KG1 (cell line): ENCODE measurements at regions not wholly inside any gene's neighbourhood (a gene's known extent, or its start where the extent isn't known, plus 50 kb on each side); places are given as distances from the start of the nearest gene placed in this dataset.
"Not testable (repeated sequence)": the region's sequence is repeated elsewhere in the genome, so short reads cannot be mapped to it uniquely, and the experiment has no call there.

Experiments used
- DNase-seq: peaks from one replicate; lab custom pipeline; 2025; lab: John Stamatoyannopoulos, UW

DNA sequence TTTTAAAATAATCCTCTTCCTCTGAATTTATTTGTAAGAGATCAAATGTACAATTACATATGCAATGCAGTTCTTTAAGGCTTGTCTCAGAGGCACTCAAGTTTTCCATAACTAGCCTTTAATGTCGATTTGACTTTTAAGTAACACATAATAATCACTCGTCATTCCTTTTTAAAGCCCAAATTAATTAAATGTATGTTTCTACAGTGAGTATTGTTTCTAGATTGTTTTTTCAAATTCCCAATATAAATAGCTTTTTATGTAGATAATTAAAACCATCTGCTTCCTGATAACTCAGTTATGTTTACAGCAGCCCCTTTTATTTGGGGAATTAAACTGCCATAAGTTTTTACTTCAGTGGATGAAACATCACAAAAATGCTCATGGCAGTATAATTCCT lies 185.1 kb downstream of the ETNK1 start:
- DNase-seq: no peak

DNA sequence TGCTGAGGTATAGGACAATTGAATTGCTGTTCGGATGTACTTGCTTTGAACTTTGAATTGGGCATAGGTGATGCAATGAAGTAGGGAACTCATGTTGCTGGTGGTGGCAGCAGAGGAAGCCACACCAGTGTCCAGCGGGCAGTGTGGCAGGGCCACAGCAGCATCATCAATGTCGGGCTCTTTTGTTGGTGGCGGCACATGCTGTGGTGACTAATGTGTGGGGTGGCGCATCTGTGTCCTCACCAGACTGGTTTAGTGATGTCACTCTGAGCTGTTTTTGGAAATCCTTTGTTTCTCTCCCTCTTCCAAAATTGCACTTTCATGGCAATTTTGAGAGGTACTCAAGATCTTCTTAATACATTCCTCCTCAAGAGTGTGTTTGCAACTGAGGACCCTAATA lies 187.6 kb downstream of the ETNK1 start:
- no peak for DNase-seq

DNA sequence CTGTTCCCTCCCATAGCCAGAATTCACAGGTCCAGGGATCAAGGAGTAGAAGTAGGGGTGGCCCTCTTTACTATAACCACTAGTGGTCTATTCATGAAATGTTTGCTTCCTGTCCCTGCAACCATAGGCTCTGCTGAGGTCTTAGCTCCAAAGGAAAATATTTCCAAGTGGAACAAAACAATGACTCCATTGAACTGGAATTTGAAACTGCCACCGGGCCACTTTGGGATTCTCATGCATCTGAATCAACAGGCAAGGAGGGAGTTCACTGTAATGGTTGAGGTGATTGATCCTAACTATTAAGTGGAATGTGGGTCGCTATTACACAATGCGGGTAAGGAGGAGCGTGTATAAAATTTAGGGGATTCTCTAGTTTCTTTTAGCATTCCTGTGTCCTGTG lies 197.0 kb downstream of the ETNK1 start:
- no peak for DNase-seq

DNA sequence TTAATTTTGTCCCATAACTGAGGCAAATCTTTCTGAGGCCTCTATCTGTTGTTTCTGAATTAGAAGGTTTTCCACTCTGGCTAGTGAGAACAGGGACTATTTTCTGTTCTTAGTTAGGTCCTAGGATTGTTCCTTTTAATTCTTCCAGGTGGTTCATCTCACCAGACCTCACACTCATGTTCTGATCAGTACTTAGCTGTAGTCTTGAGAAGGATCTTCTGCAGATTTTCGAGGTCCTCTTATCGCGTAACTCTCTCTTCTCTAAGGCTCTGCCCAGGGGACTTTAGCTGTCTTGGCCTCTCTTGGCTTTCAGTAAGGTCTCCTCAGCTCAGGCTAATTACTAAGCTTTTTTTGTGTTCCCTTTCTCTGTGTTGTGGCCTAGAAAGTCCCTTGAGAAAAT lies 201.1 kb downstream of the ETNK1 start:
- DNase-seq: no peak

DNA sequence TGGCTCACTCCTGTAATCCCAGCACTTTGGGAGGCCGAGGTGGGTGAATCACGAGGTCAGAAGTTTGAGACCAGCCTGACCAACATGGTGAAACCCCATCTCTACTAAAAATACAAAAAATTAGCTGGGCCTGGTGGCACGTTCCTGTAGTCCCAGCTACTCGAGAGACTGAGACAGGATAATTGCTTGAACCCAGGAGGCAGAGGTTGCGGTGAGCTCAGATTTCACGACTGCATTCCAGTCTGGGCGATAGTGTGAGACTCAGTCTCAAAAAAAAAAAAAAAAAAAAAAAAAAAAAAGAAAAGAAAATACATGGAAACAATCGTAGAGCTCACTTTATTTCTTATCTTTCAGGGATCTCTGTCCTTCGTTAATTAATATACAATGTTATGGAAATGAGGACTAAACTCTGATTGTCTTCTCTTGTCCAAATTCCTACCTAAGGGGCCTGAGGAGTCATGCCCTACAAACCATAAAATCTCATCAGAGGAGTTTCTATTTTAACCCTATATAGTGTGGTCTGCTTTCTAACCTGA lies 201.5 kb downstream of the ETNK1 start:
- not testable (repeated sequence) for DNase-seq

DNA sequence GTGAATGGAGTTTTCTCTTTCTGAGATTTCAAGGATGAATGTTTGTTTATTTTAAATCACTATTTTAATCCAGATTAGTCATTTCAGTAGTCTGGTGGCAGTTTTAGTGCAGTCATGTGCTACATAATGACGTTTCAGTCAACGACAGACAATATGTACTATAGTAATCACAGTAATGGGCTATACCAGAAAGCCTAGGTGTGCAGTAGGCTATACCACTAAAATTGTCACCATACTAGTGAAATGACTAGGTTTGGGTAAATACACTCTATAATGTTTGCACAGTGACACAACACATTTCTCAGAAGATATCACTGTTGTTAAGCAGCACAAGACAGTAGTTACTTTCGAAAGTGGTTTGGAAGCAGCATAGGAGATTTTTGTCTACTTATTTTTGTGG lies 203.1 kb downstream of the ETNK1 start:
- DNase-seq: no peak

DNA sequence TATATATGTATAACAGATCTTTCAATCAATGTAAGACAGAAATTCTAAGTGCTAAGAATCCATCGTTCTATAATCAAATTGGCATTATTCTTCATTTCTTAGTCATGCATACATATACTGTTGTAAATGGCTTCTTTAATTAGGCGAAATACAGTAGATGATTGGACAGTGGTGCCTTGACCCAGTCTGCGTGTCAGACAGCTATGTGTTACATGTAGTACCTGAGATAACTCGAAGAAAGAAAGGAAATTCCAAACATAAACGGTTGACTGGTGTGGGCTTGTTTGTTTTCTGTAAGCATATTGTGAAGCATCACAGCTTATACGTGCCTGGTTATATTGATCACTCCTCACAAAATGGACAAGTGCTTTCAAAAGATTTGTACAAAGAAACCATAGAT lies 210.5 kb downstream of the ETNK1 start:
- no peak for DNase-seq

DNA sequence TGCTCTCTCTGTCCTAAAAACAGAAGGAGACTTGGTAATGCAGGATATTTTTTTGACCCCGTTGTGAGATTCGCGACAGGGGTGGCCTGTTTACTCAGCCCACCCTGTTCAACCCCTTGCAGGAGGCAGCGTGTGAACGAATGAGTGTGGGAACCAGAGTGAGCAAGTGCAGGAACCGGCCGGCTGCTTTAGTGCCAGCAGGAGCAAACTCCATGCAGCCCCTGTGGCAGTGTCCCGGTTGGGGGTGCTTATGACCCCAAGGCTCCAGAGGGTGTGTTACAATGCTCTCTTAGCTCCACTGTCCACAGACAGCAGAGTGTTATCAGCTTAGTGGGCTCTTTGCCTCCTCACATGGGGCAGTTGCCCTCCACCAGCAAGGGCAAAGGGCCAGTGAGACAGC lies 225.2 kb downstream of the ETNK1 start:
- DNase-seq: no peak

DNA sequence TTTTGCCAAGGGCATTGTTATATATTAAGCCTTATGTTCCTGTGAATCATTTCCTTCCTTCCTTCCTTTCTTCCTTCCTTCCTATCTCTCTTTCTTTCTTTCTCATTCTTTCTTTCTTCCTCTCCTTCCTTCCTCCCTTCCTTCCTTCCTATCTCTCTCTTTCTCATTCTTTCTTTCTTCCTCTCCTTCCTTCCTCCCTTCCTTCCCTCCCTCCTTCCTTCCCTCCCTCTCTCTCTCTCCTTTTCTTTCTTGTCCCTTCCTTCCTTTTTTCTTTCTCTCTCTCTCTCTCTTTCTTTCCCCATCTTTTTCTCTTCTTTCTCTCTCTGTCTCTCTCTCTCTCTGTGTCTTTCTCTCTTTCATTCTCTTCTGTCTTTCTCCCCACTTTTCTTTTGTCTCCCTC lies 226.6 kb downstream of the ETNK1 start:
- no peak for DNase-seq

DNA sequence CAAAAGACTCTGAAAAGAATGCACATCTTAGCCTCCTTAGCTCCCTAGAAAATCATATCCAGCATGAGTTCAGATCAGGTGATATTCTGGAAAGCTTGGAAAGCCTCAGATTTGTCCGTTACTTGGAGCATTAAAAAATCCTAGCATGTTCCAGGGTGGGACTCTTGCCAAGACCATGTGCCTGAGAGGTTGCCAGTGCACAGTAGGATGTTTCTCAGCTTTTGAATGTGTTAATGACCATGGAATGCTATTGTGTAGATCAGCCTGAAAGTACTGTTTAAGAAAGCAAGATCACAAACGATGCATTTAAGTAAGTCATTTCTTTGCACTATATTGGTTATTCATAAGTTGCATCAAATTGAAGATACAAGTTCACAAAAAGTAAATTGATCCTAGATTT lies 230.5 kb downstream of the ETNK1 start:
- DNase-seq: no peak

DNA sequence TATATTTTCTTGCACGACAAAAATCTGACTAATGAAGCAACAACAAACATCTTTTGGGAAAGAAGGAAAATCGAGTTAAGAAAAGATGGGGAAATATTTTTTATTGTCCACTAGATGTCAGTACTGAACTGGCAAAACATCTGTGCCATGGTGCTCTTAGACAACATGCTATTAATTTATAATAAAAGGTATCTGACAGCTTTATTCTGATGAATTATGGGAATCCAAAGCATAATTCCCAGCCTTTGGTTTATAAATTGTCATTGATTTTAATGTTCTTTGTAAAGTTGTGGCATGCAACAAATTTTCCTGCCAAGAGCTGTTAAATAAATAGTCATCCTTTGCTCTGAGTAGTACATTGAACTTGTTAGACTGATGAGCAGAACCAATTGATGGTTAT lies 231.2 kb downstream of the ETNK1 start:
- no peak for DNase-seq

DNA sequence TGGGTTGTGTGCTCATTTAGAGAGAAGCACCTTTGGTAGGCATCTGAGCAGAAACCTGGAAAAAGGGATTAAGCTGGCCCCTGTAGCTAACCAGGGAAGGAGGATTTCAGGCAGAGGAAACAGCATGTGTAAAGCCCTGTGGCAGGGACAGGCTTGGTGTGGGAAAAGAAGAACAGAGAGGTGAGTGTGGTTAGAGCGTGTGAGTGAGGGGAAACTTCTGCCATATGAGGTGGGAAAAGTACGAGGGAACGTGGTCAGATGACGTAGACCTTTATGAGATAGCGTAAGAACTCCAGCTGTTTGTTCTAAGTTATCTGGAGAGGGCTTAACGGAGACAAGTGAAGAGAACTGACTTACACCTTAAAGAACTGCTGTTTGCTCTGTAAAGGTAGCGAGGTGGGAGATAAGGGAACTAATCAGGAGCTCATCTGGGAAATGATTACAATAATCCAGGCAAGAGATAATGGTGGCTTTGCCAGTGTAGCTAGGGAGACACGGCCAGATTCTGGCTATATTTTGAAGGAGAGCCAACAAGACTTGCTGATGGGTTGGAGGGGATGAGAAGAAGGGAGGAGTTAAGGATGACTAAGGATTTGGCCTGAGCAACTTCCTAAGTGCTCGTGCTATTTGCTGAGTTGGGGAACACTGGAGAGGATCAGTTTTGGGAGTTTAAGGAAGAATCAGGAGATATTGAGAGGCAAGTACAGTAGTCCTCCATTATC lies 234.0 kb downstream of the ETNK1 start:
- DNase-seq: no peak

DNA sequence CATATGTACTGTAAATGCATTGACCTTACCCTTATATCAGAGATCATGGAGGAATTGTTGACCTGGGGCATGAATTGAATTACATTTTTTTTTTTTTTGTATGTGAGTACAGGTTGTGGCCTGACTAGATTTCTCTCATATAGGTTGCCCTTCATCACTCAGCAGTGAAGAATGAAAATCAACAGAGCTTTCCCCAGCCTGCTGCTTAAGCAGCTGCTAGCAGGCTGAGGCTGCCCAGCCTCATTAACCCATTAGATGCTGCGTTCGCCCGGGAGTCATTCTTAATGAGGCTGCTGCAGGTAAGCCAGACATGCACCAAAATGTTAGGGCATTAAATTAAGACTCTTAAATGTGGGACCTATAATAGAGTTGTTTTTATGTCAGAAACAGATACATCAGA lies 236.0 kb downstream of the ETNK1 start:
- no peak for DNase-seq

DNA sequence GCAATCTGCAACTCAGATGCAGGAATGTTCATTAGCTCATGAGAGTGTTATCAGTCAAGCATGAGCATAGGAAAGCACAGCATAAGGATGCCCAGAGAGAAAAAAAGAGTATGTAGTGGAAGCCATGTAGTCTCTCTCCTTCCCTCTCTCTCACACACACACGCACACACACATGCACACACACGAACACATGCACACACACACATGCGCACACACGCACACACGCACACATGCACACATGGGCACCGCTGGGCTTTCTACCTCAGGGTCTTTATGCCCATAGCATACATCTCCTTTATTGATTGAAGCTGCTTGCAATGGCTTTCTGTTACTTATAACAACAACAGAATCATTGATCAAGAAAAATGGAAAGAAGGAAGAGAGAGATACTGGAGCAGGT lies 240.9 kb downstream of the ETNK1 start:
- no peak for DNase-seq

DNA sequence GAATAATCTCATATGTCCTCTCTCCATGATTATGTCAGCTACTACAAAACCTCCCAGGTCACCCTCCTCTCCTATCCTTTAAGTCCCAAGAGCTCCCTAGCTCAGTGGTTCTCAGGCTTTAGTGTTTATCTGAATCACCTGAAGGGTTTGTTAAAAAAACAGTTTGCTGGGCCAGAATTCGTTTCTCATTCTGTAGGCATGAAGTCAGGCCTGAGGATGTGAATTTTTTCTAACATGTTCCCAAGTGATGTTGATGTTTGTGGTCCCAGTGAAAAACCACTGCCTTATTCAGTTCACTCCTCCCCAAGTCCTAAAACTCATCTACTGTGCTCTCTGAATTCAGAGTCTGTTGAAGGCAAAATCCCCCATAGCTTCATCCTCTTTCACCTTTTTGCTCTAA lies 241.4 kb downstream of the ETNK1 start:
- DNase-seq: no peak

DNA sequence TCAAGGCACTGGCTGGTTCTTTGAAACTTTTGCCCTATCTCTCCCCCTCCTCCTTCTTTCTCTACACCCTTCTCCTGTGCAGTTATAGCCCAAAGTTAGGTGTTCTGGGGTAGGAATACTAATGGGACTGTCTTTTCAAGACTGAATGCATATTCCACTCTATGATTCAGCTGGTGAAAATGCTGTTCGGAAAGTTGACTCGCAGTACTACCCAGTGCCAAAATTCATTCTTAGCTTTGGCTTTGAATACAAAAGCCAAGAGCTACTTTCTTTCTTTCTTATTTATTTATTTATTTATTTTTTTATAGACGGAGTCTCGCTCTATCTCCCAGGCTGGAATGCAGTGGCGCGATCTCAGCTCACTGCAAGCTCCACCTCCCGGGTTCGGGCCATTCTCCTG lies 249.2 kb downstream of the ETNK1 start:
- no peak for DNase-seq

DNA sequence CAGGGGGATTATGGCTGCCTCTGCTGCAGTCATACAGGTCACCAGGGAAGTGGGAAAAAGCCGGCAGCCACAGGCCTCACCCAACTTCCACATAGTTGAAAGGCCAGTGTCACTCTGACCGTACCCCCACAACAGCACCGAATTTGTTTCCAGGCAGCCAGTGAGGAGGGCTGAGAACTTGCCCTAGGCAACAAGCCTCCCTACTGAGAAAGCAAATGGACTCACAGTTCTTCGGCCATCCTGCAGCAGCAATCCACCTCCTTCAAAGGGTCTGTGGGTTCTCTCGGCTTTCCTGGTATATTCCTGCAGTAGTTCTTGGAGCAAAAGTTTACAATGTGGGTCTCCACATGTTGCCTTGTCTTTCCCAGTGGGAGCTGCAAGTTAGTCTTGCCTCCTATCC lies 251.3 kb downstream of the ETNK1 start:
- no peak for DNase-seq

DNA sequence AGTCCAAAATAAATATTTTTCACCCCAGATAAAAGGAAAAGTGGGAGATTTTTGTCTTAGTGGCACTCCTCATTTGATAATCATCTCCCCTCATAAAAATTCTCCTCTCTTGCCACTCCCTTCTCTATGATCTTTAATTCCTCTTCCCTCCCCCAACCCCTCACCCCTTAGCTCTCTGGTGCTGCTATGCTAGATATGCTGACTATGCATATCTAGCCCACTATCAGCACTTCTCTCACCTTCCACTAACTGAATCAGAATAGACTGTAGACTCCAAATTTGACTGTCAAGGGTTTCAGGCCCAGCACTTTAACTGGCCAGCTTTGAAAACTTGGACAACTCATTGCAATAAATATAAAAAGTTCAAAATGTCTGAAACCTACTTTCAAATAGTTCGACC lies 254.2 kb downstream of the ETNK1 start:
- no peak for DNase-seq

DNA sequence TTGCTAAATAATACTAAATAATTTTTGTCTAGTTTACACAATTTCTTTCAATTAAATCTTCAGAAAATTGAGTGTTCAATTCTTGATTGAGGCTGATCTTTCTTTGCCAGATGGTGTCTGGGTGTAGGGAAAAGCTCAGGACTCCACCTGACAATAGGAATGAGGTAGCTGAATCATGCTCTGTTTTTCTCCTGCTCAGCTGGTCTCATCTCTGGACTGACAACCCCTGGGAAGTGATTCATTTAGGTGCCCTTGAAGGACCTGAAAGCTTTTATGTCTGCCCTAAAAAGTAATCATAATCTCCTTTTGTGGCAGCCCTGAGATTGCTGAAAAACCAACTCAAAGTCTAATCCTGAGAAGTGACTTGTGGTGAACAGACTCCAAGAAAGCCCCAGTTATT lies 255.4 kb downstream of the ETNK1 start:
- no peak for DNase-seq

DNA sequence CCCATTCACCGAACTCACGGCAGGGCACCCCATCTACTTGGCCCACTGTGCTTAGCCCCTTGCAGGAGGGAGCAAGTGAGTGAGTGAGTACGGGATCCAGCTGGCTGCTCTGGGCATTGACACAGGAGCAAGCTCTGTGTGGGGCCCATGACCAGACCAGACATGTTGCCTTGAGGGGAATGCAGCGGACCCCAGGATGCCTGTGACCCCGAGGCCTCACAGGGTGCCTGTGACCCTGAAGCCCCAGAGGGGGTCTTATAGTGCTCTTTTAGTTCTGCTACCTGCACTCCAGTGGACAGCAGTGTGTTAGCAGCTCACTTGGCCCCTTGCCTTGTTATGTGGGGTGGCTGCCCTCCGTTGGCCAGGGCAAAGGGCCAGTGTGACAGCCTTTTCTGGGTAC lies 255.8 kb downstream of the ETNK1 start:
- no peak for DNase-seq

DNA sequence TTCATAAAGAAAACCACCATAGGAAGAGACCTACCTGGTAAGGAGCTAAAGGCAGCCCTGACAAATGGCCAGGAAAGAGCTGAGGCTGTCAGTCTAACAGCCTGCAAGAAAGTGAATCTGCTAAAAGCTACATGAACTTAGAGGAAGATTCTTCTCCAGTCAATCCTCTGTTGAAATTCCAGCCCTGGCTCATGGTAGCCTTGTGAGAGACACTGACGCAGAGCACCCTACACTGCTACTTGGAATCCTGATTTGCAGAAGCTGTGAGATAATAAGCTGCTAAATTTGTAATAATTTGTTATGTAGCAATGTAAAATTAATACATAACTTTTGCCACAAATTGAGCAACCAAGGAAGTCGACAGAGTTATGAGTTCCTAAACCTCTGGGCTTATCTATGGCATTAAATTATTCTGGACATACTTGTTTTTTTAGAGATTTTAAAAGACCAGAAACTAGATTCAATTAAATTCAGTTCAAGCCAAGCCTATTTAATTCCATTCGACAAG lies 257.0 kb downstream of the ETNK1 start:
- no peak for DNase-seq

DNA sequence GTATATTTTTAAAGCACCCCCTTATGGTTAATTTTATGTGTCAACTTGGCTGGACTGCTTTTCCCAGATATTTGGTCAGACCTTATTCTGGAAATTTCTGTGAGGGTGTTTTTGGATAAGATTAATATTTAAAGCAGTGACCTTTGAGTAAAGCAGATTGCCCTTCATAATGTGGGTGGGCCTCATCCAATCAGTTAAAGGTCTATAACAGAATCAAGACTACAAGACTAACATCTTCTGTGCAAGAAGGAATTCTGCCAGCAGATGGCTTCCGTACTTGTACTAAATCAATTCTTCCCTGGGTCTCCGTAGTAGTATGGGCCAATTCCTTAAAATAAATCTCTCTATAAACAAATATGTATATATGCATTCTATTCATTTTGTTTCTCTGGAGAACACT lies 257.6 kb downstream of the ETNK1 start:
- DNase-seq: no peak

DNA sequence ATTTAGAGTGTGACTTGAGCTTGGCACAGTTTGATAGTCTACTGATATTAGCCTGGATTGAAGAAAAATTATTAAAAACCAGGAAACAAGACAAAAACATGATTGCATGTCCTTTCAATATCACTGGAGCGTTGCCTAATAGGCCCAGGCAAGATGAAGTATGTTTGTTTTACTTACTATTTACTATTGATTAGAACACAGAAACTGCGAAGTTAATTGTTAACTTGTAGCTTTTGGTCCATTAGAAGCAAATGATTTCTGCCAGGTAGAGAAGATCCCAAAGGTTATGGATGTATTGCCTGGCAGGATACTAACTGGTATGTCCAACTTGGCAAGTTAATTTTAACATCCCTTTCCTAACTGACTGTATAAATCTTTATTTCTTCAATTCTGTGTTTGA lies 268.9 kb downstream of the ETNK1 start:
- no peak for DNase-seq

DNA sequence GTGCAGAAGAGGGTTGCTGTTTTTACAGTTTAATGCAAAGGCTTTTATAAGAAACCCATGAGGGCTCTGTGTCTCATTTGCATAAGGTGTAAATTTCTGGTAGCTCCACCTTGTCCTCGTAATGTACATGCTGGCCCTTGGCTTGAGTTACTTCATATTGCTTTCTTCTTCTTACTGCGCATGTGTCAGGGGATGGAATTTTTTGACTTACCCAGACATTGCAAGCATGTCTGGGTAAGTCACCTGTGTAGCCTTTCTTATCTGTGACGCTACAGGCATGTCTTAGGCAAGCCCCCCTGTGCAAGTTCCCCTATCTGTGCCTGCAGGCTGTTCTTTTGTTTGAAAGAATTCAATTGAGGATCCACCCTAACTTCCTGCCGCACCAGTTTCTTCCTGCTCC lies 274.2 kb downstream of the ETNK1 start:
- DNase-seq: no peak
